ENCODE measurements at regions not wholly inside any gene's neighbourhood (a gene's known extent, or its start where the extent isn't known, plus 50 kb on each side); places are given as distances from the start of the nearest gene placed in this dataset.

DNA sequence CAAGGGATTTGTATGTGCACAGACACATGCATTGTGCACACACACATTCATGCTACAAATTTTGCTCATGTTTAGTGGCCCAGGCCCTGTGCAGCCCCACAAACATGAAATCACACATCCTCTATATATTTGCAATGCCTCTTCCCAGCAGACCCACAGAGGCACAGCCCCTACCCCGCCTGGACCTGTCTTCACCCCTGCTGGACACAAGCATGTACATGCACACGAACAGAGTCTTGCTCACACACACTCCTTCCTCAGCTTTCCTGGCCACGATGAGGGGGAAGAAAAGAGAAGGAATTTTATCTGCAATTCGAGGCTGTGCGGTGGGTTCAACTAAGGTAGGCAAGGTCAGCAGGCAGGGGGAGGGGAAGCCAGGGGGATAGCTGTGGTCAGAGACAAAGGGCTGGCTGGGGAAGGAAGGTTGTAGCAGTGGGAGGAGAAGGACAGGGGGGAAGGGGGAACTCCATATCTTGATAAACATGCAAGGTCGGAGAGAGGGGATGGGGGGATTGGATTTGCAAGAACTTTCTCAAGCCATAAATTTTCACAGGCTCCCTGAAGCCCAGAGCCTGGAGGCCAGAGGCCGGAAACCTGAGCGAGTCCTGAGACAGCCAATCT, 156.4 kb downstream of the EFNB1 start:
- H3K9ac ChIP-seq (ENCODE audit: insufficient read depth, low read length) = no peak overlapping the region
- no peak for DNase-seq (ENCODE audit: low read depth in 2 of 2)
- no peak overlapping the region for H3K27ac ChIP-seq (ENCODE audit: insufficient read depth, low read length)
- H3K4me1 ChIP-seq (ENCODE audit: control insufficient read depth, extremely low read depth, insufficient read depth, low read length) = no peaks in the 10 kb centered on the region
- TF ChIP-seq EZH2 (IDR thresholded peaks at IDR 0.05; ENCODE audit: low read length, missing control alignments) = no peak
- TF ChIP-seq, protein P1, sequence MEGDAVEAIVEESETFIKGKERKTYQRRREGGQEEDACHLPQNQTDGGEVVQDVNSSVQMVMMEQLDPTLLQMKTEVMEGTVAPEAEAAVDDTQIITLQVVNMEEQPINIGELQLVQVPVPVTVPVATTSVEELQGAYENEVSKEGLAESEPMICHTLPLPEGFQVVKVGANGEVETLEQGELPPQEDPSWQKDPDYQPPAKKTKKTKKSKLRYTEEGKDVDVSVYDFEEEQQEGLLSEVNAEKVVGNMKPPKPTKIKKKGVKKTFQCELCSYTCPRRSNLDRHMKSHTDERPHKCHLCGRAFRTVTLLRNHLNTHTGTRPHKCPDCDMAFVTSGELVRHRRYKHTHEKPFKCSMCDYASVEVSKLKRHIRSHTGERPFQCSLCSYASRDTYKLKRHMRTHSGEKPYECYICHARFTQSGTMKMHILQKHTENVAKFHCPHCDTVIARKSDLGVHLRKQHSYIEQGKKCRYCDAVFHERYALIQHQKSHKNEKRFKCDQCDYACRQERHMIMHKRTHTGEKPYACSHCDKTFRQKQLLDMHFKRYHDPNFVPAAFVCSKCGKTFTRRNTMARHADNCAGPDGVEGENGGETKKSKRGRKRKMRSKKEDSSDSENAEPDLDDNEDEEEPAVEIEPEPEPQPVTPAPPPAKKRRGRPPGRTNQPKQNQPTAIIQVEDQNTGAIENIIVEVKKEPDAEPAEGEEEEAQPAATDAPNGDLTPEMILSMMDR (conservative IDR thresholded peaks at IDR 0.05 in 1 of 2, IDR thresholded peaks at IDR 0.05 in 1 of 2; ENCODE audit: low read depth in 1 of 2, low read length in 2 of 2) = no peak
- no peak overlapping the region for H3K4me2 ChIP-seq (ENCODE audit: extremely low read depth, insufficient read depth, low read length)
- no peak overlapping the region for H3K4me3 ChIP-seq (replicated peaks in 1 of 4; ENCODE audit: control extremely low read depth in 1 of 4, insufficient read depth in 1 of 4, low read depth in 3 of 4, low read length in 4 of 4)
- no peaks in the 10 kb centered on the region for H3K9me3 ChIP-seq (ENCODE audit: control insufficient read depth, insufficient read depth, low read depth, low read length)
- no peaks in the 10 kb centered on the region for H4K20me1 ChIP-seq (ENCODE audit: control insufficient read depth, extremely low read depth, insufficient read depth, low read length)
- H3K36me3 ChIP-seq (ENCODE audit: control insufficient read depth, insufficient read depth, low read length) = no peaks in the 10 kb centered on the region
- H2AFZ ChIP-seq (ENCODE audit: low read length) = no peak overlapping the region
- H3K27me3 ChIP-seq (ENCODE audit: control insufficient read depth, insufficient read depth, low read length) = no peaks in the 10 kb centered on the region
- H3K79me2 ChIP-seq (ENCODE audit: control insufficient read depth, insufficient read depth, low read length) = no peaks in the 10 kb centered on the region

DNA sequence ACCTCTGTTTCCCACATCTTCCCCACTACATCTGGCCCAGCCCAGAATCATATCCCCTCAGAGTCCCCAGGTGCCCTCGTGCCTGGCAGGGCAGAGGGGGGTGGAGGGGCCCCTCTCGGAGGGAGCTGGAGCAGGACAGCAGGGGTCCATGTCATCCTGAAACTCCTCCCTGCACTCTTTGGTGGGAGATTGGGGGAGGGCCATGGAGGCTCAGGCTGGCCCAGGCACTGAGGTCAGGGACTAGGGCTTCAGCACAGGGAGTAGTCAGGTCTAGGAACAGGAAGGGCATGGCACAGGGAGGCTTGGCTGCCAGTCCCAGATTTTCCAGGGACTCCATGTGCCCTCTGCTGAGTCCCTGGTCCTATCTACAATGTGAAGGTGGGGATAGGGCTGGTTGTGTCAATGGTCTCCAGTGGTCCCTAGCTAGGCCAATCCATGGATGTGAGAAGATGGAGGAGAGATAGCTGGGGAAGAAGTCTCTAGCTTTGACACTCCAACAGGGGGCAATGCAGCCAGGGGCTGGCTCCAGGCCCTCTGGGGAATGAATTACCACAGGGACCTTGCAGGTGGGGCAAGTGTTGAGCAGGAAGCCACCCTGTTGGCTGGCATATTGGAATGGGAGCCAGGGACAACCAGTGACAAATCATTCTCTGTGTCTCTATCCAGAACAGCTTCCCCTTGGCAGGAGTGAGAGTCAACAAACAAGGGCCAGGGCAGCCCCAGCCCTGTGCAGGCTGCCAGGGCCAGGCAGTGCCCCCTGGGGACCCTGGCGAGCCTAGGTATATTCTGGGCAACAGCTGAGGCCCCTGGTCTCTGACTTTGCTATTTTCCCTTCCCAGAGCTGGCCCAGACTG, 154.4 kb downstream of the EFNB1 start:
- Histone ChIP-seq H3K9ac (ENCODE audit: insufficient read depth, low read length) (no peak overlapping the region), H3K27me3 (ENCODE audit: control insufficient read depth, insufficient read depth, low read length) (peaks cover 5% of the 10 kb centered on the region), H3K4me3 (replicated peaks in 1 of 4; ENCODE audit: control extremely low read depth in 1 of 4, insufficient read depth in 1 of 4, low read depth in 3 of 4, low read length in 4 of 4) (no peak overlapping the region), H4K20me1 (ENCODE audit: control insufficient read depth, extremely low read depth, insufficient read depth, low read length) (no peaks in the 10 kb centered on the region), H3K4me1 (ENCODE audit: control insufficient read depth, extremely low read depth, insufficient read depth, low read length) (no peaks in the 10 kb centered on the region), H3K9me3 (ENCODE audit: control insufficient read depth, insufficient read depth, low read depth, low read length) (no peaks in the 10 kb centered on the region), H3K4me2 (ENCODE audit: extremely low read depth, insufficient read depth, low read length) (no peak overlapping the region), H3K27ac (ENCODE audit: insufficient read depth, low read length) (no peak overlapping the region), H2AFZ (ENCODE audit: low read length) (no peak overlapping the region), H3K79me2 (ENCODE audit: control insufficient read depth, insufficient read depth, low read length) (no peaks in the 10 kb centered on the region), H3K36me3 (ENCODE audit: control insufficient read depth, insufficient read depth, low read length) (no peaks in the 10 kb centered on the region)
- TF ChIP-seq, protein P1 (conservative IDR thresholded peaks at IDR 0.05 in 1 of 2, IDR thresholded peaks at IDR 0.05 in 1 of 2; ENCODE audit: low read depth in 1 of 2, low read length in 2 of 2) = no peak
- no peak for TF ChIP-seq EZH2 (IDR thresholded peaks at IDR 0.05; ENCODE audit: low read length, missing control alignments)
- DNase-seq (ENCODE audit: low read depth in 2 of 2) = no peak

DNA sequence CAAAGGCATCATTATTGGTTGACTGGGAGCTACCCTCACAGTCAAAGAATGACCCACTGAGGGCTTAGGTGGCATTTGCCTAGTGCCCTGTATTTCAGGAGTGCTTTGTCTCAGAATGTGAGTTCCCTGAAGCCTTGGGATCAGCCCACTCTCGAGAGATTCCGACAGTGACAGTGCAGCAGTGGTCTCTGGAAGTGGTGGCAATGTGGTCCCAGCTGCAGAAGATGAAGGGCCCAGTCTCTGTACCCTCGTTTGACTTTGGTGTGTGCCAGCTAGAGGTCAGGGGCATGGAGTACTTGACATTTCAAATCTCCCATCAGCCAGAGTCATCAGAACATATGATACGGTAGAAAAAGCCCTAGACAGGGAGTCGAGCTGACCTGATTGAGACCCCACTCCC, 153.7 kb downstream of the EFNB1 start:
- H4K20me1 ChIP-seq (ENCODE audit: control insufficient read depth, extremely low read depth, insufficient read depth, low read length) = no peaks in the 10 kb centered on the region
- no peak overlapping the region for H2AFZ ChIP-seq (ENCODE audit: low read length)
- DNase-seq (ENCODE audit: low read depth in 2 of 2) = no peak
- no peak overlapping the region for H3K4me3 ChIP-seq (replicated peaks in 1 of 4; ENCODE audit: control extremely low read depth in 1 of 4, insufficient read depth in 1 of 4, low read depth in 3 of 4, low read length in 4 of 4)
- no peak overlapping the region for H3K27ac ChIP-seq (ENCODE audit: insufficient read depth, low read length)
- TF ChIP-seq EZH2 (IDR thresholded peaks at IDR 0.05; ENCODE audit: low read length, missing control alignments) = no peak
- TF ChIP-seq, protein P1 (conservative IDR thresholded peaks at IDR 0.05 in 1 of 2, IDR thresholded peaks at IDR 0.05 in 1 of 2; ENCODE audit: low read depth in 1 of 2, low read length in 2 of 2) = no peak
- no peak overlapping the region for H3K4me2 ChIP-seq (ENCODE audit: extremely low read depth, insufficient read depth, low read length)
- no peak overlapping the region for H3K9ac ChIP-seq (ENCODE audit: insufficient read depth, low read length)
- H3K9me3 ChIP-seq (ENCODE audit: control insufficient read depth, insufficient read depth, low read depth, low read length) = no peaks in the 10 kb centered on the region
- H3K27me3 ChIP-seq (ENCODE audit: control insufficient read depth, insufficient read depth, low read length) = peaks cover 5% of the 10 kb centered on the region
- H3K36me3 ChIP-seq (ENCODE audit: control insufficient read depth, insufficient read depth, low read length) = no peaks in the 10 kb centered on the region
- no peaks in the 10 kb centered on the region for H3K4me1 ChIP-seq (ENCODE audit: control insufficient read depth, extremely low read depth, insufficient read depth, low read length)
- H3K79me2 ChIP-seq (ENCODE audit: control insufficient read depth, insufficient read depth, low read length) = no peaks in the 10 kb centered on the region
